Kidney capillary endothelial cell (primary cell): ENCODE measurements at regions not wholly inside any gene's neighbourhood (a gene's known extent, or its start where the extent isn't known, plus 50 kb on each side); places are given as distances from the start of the nearest gene placed in this dataset.
"Not testable (repeated sequence)": the region's sequence is repeated elsewhere in the genome, so short reads cannot be mapped to it uniquely, and the experiment has no call there.

Experiments used
- DNase-seq: peaks from one replicate; pipeline ENCODE4 v3.0.0-alpha.2; 2018; ENCODE audit warnings: low spot score

DNA sequence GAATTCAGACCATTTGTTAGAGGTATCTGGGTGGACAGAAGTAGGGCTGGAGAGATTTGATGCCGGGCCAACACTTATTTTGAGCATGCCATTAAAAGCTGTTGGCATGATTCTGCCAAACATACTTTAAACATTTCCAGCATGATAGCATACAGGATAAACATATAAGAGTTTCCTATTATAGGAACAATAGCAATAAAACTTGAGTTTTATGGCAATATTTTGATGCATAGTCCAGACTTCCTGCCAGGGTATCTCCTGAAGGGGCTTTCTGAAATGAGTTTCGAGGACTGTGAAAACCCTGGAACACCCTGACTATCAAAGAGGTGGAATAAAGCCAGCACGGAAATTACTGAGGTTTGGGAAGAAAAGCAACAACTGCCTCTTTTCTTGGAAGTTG lies 1398.0 kb upstream of the NXPH2 start:
- DNase-seq, result no peak

- no peak for DNase-seq
Measured at GRCh38 chr2:140177086-140177485, 1396.9 kb upstream of the NXPH2 start.

- no peak for DNase-seq
Measured at GRCh38 chr2:140173790-140174189, 1393.6 kb upstream of the NXPH2 start.

- no peak for DNase-seq
Measured at GRCh38 chr2:140164449-140164848, 1384.3 kb upstream of the NXPH2 start.

GRCh38 chr2:140158259-140158658 lies 1378.1 kb upstream of the NXPH2 start:
- DNase-seq, result no peak

DNA sequence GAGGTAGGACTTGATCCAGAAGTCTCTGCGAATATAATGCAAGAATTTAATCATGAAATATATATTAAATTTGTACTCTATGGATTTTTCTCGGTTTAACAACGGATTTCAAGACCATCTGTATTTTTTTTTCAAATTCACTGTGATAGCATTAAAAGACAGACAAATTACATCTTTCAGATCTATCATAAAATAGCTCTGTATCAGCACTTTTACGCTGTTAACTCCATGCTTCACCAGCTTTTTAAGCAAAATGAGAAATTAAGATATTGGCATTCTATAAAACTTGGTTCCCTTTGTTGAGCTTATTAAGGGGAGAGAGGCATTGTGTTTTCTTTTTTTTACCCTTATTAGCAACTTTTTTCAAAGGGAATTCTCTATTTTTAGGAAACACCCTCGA lies 1377.6 kb upstream of the NXPH2 start:
- DNase-seq, result no peak

DNA sequence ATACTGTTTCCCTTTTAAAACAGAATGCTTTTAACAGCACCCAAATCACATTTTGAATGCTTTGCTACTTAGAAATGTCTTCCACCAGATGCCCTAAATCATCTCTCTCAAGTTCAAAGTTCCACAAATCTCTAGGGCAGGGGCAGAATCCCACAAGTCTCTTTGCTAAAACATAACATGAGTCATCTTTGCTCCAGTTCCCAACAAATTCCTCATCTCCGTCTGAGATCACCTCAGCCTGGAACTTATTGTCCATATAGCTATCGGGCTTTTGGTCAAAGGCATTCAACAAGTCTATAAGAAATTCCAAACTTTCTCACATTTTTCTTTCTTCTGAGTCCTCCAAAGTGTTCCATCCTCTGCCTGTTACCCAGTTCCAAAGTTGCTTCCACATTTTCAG lies 1374.5 kb upstream of the NXPH2 start:
- DNase-seq, result no peak

- no peak for DNase-seq
Measured at GRCh38 chr2:140154271-140154670, 1374.1 kb upstream of the NXPH2 start.

GRCh38 chr2:140144611-140145010 lies 1364.4 kb upstream of the NXPH2 start:
- no peak for DNase-seq

GRCh38 chr2:140138736-140139135 lies 1358.5 kb upstream of the NXPH2 start:
- no peak for DNase-seq

- no peak for DNase-seq
Measured at GRCh38 chr2:140136861-140137260, 1356.7 kb upstream of the NXPH2 start.

GRCh38 chr2:140136366-140136765 lies 1356.2 kb upstream of the NXPH2 start:
- no peak for DNase-seq

- no peak for DNase-seq
Measured at GRCh38 chr2:140128909-140129308, 1348.7 kb upstream of the NXPH2 start.

DNA sequence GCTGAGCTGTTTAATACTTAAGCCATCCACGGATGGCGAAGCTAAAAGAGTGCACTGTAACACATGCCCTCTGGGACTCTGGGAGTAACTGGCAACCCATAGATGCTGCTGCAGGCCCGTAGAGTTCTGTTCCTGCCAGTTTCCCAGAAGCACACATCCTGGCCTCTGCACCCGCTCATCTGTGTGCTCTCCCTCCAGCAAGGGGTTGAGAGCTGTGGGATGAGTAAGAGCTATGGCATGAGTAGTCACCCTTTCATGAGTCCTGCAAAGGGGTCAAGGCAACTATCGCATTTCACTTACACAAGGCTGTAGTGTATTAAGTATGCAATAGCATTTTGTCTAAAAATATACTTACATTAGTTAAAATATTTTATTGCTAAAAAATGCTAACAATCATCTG lies 1341.8 kb upstream of the NXPH2 start:
- no peak for DNase-seq

- no peak for DNase-seq
Measured at GRCh38 chr2:140117386-140117785, 1337.2 kb upstream of the NXPH2 start.

- no peak for DNase-seq
Measured at GRCh38 chr2:140108706-140109475, 1328.7 kb upstream of the NXPH2 start.

GRCh38 chr2:140091926-140092325 lies 1311.7 kb upstream of the NXPH2 start:
- no peak for DNase-seq

GRCh38 chr2:140086964-140087363 lies 1306.8 kb upstream of the NXPH2 start:
- no peak for DNase-seq

- DNase-seq, result no peak
Measured at GRCh38 chr2:140085674-140086073, 1305.5 kb upstream of the NXPH2 start.

GRCh38 chr2:140079038-140079437 lies 1298.8 kb upstream of the NXPH2 start:
- no peak for DNase-seq

GRCh38 chr2:140076164-140076563 lies 1296.0 kb upstream of the NXPH2 start:
- no peak for DNase-seq

- not testable (repeated sequence) for DNase-seq
Measured at GRCh38 chr2:140073763-140074162, 1293.6 kb upstream of the NXPH2 start.

DNA sequence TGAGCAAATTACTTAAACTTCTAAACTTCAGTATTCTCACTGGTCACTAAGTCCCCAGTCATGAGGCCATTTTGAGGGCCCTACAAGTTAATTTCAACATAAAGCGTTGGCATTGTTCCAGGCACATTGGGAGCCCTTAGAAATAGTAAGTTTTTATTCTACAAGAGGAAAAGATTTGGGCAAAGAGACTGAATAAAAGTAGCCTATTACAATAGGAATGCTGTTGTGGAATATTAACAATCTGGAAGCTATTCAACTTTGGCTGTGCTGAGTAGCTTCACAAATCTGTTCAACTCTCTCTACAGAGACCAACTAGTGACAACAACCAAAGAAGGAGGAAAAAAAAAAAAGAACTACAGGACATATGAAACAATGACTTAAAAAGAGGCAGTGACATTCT lies 1287.5 kb upstream of the NXPH2 start:
- no peak for DNase-seq

DNA sequence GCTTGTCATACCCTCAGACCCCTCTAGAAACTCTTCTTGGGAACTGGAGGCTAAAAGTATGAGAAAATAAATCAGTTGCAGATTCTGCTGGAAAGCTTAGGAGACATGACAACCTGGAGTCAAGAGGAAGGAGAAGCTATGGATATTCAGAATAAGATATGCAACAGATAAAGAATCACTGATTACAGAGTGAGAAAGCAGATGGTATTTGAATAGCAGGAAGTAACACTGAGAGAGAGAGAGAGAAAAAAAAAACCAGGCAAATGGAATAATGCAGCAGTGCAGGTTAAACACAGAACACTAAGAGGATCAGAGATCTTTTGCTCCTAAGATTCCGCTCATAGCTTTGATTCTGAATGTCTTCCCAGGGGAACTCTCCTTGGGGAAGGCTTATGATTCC lies 1284.1 kb upstream of the NXPH2 start:
- no peak for DNase-seq
